PC-3 (cell line): ENCODE measurements at regions not wholly inside any gene's neighbourhood (a gene's known extent, or its start where the extent isn't known, plus 50 kb on each side); places are given as distances from the start of the nearest gene placed in this dataset.

Source experiments
- ATAC-seq: fragments of 200-7000 bp; cut with Tn5 transposase; 2 replicates; pipeline ENCODE4 v1.9.1; 2020; ENCODE audit warnings: mild to moderate bottlenecking, moderate library complexity
- BruUV-seq: library from RNA; stranded (reverse); fragments of 400-500 nt; replicated peaks from 2 replicates; lab custom pipeline; 2021; lab: Mats Ljungman, UMichigan
- CTCF ChIA-PET: fragments of 300-600 bp; sonication (Branson Sonifier 250); formaldehyde crosslinking; loops from one replicate; lab custom pipeline; 2022; ENCODE audit warnings: antibody characterized with exemption; lab: Charles Lee
- POLR2A ChIA-PET: fragments of 300-600 bp; sonication (Branson Sonifier 250); formaldehyde crosslinking; loops from one replicate; lab custom pipeline; 2022; ENCODE audit warnings: antibody characterized with exemption; ENCODE audit not compliant: unreplicated experiment; lab: Charles Lee
- DNase-seq: peaks from one replicate; pipeline ENCODE4 v3.0.0-alpha.2; 2015
- H2AFZ ChIP-seq: fragments of 300-600 bp; sonication (generic); 2 replicates; pipeline ENCODE4 v1.6.0; 2016; ENCODE audit warnings: antibody characterized with exemption, low read length
- H3F3A ChIP-seq: fragments of 300-600 bp; sonication (generic); one replicate; pipeline ENCODE4 v1.6.0; 2017; ENCODE audit warnings: antibody characterized with exemption, low read length, control low read depth, mild to moderate bottlenecking; ENCODE audit not compliant: unreplicated experiment
- H3K27ac ChIP-seq: fragments of 300-600 bp; sonication (generic); 2 replicates; pipeline ENCODE4 v1.5.1; 2016; ENCODE audit warnings: mild to moderate bottlenecking, low read length
- H3K27me3 ChIP-seq: fragments of 300-600 bp; sonication (generic); 2 replicates; pipeline ENCODE4 v1.6.1; 2016; ENCODE audit warnings: low read length, mixed read lengths
- H3K36me3 ChIP-seq: fragments of 300-600 bp; sonication (generic); 2 replicates; pipeline ENCODE4 v1.6.1; 2016; ENCODE audit warnings: low read depth, mixed run types, low read length, mixed read lengths
- H3K4me1 ChIP-seq: fragments of 300-600 bp; sonication (generic); 2 replicates; pipeline ENCODE4 v1.5.1; 2016; ENCODE audit warnings: low read length; ENCODE audit not compliant: insufficient read depth
- H3K4me2 ChIP-seq: fragments of 300-600 bp; sonication (generic); 2 replicates; pipeline ENCODE4 v1.6.0; 2016; ENCODE audit warnings: low read length
- H3K4me3 ChIP-seq: fragments of 300-600 bp; sonication (generic); 2 replicates; pipeline ENCODE4 v1.5.1; 2016; ENCODE audit warnings: mild to moderate bottlenecking, low read length, mixed read lengths
- H3K79me2 ChIP-seq: fragments of 300-600 bp; sonication (generic); 2 replicates; pipeline ENCODE4 v1.6.1; 2017; ENCODE audit warnings: low read length, mixed read lengths
- H3K9ac ChIP-seq: fragments of 300-600 bp; sonication (generic); 2 replicates; pipeline ENCODE4 v1.6.0; 2016; ENCODE audit warnings: mild to moderate bottlenecking, low read length
- H3K9me2 ChIP-seq: fragments of 300-600 bp; sonication (generic); replicated peaks from 2 replicates; pipeline ENCODE4 v1.6.1; 2016; ENCODE audit warnings: mixed run types, low read length, mixed read lengths
- H3K9me3 ChIP-seq: fragments of 300-600 bp; sonication (generic); 2 replicates; pipeline ENCODE4 v1.6.1; 2016; ENCODE audit warnings: low read length, mixed read lengths
- H4K20me1 ChIP-seq: fragments of 300-600 bp; sonication (generic); 2 replicates; pipeline ENCODE4 v1.6.1; 2016; ENCODE audit warnings: low read length, mixed read lengths
- EZH2 ChIP-seq: fragments of 300-600 bp; sonication (generic); IDR thresholded peaks from one replicate; pipeline ENCODE4 v1.6.1; 2017; ENCODE audit warnings: antibody characterized with exemption, mild to moderate bottlenecking, low read length; ENCODE audit not compliant: unreplicated experiment
- EZH2phosphoT487 ChIP-seq: fragments of 300-600 bp; sonication (generic); IDR thresholded peaks from 2 replicates; pipeline ENCODE4 v1.6.1; 2018; ENCODE audit warnings: mild to moderate bottlenecking, antibody characterized with exemption, low read length, borderline replicate concordance
- intact Hi-C: fragments of 100-400 bp; cut with micrococcal nuclease; formaldehyde crosslinking; loops from 2 replicates; pipeline ENCODE4 v1.9.0; 2023
- TF ChIP-seq, protein P1 (sequence below): fragments of 300-600 bp; sonication (generic); conservative IDR thresholded peaks from 2 replicates; pipeline ENCODE4 v1.5.1; 2017; ENCODE audit warnings: antibody characterized with exemption, low read depth, mild to moderate bottlenecking, low read length

DNA sequence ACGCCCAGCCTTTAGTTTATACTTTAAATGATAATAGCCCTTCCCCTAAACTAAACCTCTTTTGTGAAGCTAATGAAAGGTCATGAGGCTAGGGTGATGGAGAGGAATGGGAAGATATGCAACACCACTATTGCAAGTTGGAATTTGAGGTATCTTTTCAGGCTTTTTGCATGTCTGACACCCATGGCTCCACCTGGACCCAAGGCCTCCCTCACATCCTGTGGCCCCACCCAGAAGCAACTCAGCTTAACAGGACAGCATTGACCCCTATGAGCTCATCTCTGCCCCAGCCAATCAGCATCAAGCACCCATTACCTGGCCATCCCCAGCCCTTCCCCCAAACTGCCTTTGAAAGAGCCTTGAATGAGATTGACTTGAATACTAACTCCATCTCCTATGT is 674.2 kb upstream of the NRP1 start:
- no peak for DNase-seq
- no peak for ATAC-seq
- Histone ChIP-seq H3K4me3 (no peak overlapping the region), H3K9me2 (peaks cover 6% of the 10 kb centered on the region; the same call in 1 of the 2 replicates), H3K9ac (no peak overlapping the region), H3K4me1 (no peaks in the 10 kb centered on the region), H3K27me3 (no peaks in the 10 kb centered on the region), H4K20me1 (no peaks in the 10 kb centered on the region), H3K4me2 (no peak overlapping the region), H3F3A (no peaks in the 10 kb centered on the region), H3K9me3 (no peaks in the 10 kb centered on the region), H3K79me2 (no peaks in the 10 kb centered on the region), H2AFZ (no peak overlapping the region), H3K36me3 (no peaks in the 10 kb centered on the region), H3K27ac (no peak overlapping the region)
- no TSS peak for BruUV-seq
- CTCF ChIA-PET = interaction anchor here (0.6 kb wide), 1 partner anchor 681 kb away, joined by 3 read pairs; no protein-coding TSS in a partner anchor
- intact Hi-C loops = no loop called here
- POLR2A ChIA-PET = no interaction called here
- TF ChIP-seq, protein P1, sequence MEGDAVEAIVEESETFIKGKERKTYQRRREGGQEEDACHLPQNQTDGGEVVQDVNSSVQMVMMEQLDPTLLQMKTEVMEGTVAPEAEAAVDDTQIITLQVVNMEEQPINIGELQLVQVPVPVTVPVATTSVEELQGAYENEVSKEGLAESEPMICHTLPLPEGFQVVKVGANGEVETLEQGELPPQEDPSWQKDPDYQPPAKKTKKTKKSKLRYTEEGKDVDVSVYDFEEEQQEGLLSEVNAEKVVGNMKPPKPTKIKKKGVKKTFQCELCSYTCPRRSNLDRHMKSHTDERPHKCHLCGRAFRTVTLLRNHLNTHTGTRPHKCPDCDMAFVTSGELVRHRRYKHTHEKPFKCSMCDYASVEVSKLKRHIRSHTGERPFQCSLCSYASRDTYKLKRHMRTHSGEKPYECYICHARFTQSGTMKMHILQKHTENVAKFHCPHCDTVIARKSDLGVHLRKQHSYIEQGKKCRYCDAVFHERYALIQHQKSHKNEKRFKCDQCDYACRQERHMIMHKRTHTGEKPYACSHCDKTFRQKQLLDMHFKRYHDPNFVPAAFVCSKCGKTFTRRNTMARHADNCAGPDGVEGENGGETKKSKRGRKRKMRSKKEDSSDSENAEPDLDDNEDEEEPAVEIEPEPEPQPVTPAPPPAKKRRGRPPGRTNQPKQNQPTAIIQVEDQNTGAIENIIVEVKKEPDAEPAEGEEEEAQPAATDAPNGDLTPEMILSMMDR = no peak
- no peak for TF ChIP-seq EZH2phosphoT487
- no peak for TF ChIP-seq EZH2

DNA sequence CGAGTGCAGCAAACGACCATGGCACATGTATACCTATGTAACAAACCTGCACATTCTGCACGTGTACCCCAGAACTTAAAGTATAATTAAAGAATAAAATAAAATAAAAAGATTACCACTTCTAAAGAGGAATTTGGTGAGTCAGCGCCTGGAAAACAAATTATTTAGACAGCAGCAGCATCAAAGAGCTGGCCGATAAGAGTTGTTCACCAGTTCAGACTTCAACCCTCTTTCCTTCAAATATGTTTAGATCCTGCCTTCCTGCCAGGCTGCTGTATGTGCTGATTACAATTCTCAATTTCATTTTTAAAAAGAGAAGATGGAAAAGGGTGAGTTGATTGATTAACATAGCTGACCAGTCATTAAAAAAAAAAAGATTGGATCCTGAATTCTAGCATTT is 672.0 kb upstream of the NRP1 start:
- ChIA-PET CTCF (no interaction called here), POLR2A (no interaction called here)
- no peak overlapping the region for H2AFZ ChIP-seq
- H3K4me3 ChIP-seq = no peak overlapping the region
- no peak for TF ChIP-seq EZH2phosphoT487
- TF ChIP-seq EZH2 = no peak
- TF ChIP-seq, protein P1 = no peak
- H3K27ac ChIP-seq = no peak overlapping the region
- DNase-seq (no peak), ATAC-seq (no peak)
- no peaks in the 10 kb centered on the region for H3K79me2 ChIP-seq
- H3K4me2 ChIP-seq = no peak overlapping the region
- no peaks in the 10 kb centered on the region for H3K4me1 ChIP-seq
- no peak overlapping the region for H3K9ac ChIP-seq
- H4K20me1 ChIP-seq = no peaks in the 10 kb centered on the region
- H3F3A ChIP-seq = no peaks in the 10 kb centered on the region
- intact Hi-C loops = no loop called here
- H3K27me3 ChIP-seq = no peaks in the 10 kb centered on the region
- no peaks in the 10 kb centered on the region for H3K9me3 ChIP-seq
- no peaks in the 10 kb centered on the region for H3K36me3 ChIP-seq
- peaks cover 6% of the 10 kb centered on the region; the same call in 1 of the 2 replicates for H3K9me2 ChIP-seq
- no TSS peak for BruUV-seq

DNA sequence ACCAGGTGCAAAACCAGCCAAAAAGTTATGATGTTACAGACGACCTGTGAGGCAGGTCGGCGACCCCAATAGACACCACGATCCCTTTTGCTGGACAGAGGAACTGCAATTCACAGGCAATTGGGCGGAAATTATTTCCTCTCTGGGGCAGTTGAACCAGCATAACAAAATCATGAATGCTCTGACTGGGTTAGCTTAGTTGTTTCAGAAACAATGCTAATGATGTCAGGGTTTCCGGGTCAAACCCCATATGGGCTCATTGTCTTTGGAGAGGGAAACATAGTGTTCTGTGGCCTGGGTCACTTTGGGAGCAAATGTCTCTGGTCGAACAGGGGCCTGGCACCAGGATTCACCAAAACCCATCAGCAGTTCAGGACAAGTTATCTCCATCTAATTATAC is 669.1 kb upstream of the NRP1 start:
- H3K9me3 ChIP-seq = no peaks in the 10 kb centered on the region
- H3K4me3 ChIP-seq = no peak overlapping the region
- no peaks in the 10 kb centered on the region for H3K79me2 ChIP-seq
- H3K4me2 ChIP-seq = no peak overlapping the region
- intact Hi-C loops = no loop called here
- TF ChIP-seq EZH2phosphoT487 (no peak), EZH2 (no peak)
- TF ChIP-seq, protein P1 = no peak
- BruUV-seq = no TSS peak
- ATAC-seq (no peak), DNase-seq (no peak)
- H3F3A ChIP-seq = no peaks in the 10 kb centered on the region
- no peak overlapping the region for H3K27ac ChIP-seq
- no peaks in the 10 kb centered on the region for H3K27me3 ChIP-seq
- ChIA-PET CTCF (no interaction called here), POLR2A (no interaction called here)
- peaks cover 6% of the 10 kb centered on the region; the same call in 1 of the 2 replicates for H3K9me2 ChIP-seq
- H4K20me1 ChIP-seq = no peaks in the 10 kb centered on the region
- H3K4me1 ChIP-seq = no peaks in the 10 kb centered on the region
- no peaks in the 10 kb centered on the region for H3K36me3 ChIP-seq
- no peak overlapping the region for H3K9ac ChIP-seq
- H2AFZ ChIP-seq = no peak overlapping the region
